Hepatic stellate cell (primary cell): ENCODE measurements at regions not wholly inside any gene's neighbourhood (a gene's known extent, or its start where the extent isn't known, plus 50 kb on each side); places are given as distances from the start of the nearest gene placed in this dataset.

Source experiments
- DNase-seq: peaks from one replicate; pipeline ENCODE4 v3.0.0; 2011; ENCODE audit warnings: low spot score

DNA sequence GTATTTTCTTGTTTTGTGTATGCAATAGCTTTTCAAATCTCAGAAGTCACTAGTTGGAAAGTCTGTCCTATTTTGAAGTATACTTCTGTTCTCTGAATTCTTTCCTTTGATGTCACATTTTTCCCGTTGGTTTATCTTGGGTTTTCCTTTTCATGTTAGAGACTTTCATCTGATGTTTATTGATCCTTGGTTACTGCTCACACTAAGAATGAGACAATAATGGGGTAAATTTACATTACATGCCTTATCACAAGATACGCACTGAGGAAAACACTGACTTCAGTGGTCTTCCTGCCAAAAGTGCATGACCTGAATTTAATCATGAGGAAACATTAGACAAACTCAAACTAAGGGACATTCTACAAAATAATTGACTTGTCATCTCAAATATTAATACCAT is 63.5 kb upstream of the C1GALT1 start:
- DNase-seq = no peak

DNA sequence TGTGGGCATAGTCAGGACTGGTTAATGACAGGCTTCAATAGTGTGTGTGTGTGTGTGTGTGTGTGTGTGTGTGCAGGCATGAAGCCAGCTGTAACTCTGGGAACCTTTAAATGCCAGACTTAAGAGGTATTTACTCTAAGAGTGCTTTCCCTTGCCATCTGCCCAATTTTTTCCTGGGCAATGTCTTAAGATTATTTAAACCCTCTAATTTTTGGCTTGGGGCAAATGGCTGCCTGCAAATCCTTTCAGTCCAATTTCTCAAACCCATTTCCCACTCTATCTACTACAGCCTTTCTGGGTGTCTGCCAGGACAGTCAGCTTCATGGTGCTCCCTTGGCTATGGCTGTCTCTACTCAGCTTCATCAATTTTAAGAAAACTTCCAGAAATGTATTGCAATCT is 62.6 kb upstream of the C1GALT1 start:
- no peak for DNase-seq

DNA sequence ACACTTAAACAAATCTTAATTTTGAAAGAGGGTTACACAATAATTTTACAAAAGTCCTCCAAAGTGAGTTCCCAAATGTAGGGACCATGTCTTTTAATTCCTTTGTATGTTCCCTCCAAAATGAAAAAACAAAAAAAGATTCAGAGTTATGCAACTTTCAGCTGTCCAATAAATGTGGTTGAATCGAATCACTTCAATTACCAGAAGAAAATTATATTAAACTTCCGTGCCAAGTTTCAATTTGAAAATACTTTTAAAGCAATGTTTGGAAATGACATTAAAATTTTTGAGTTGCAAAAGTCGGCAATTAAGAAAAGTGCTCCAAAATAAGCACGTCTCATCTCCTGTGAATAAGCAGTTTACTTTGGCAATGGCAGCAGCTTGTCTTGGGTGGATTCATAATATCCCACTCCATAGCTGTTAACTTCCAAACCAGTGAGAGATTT is 60.3 kb upstream of the C1GALT1 start:
- DNase-seq = no peak

DNA sequence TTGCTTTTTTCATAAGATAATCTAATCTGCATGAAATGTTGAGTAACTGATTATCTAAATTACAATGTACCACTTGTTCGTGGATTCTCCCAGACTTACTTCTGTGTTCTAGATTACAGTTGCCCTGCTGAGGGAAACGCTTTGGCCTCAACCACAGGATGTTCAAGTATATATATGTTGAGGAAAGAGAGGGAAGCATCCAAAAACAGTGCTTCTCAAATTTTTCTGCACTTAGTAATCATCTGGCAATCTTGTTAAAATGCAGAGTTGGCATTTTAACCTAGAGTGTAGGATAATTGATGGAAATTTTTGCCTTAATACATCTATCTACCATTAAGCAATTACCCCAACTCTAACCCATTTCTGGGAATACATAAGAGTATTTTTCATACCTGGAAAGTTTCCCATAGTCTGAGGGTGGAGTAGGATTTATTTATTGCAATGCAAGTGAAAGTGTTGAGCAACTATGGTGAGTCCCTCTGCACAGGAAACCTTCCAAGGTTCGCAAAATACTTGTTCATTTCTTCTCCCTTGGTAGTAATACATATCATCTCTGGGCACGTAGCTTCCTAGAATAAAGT is 59.6 kb upstream of the C1GALT1 start:
- DNase-seq = peak; percentile 14

DNA sequence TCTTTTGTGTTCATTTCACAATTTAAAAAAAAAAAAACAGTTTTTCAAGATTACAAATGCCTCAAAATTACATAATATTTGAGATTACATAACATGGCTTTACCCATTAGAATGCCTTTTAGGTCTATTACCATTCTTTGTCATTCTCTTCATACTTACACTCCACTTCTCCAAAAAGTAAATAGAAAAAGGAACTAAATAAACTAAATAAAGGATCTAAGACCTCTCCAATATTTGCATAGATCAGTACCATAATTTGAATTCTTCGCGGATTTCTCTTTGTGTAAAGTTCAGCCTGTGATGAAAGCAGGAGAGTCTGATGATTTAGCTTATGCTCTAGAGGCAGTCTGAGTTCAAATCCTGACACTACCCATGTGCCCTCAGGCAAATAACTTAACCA is 56.4 kb upstream of the C1GALT1 start:
- DNase-seq = no peak

DNA sequence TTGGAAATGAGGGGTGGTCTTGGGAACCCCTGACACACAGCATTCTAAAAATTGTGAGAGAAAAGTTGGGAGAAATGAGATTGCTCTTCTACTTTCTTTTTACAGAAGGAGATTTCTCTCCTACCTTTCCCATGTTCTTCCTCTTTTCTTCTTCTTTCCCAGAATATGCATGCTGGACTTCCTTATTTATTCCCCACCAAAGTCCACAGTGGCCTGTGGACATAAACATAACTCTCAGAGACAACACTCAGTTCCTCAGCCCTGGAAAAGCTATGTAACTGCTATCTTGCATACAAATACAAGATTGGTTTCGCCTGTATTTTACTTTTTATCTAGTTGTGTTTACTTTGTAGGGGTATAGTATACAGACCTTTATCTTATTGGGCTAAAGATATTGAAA is 54.6 kb upstream of the C1GALT1 start:
- no peak for DNase-seq

DNA sequence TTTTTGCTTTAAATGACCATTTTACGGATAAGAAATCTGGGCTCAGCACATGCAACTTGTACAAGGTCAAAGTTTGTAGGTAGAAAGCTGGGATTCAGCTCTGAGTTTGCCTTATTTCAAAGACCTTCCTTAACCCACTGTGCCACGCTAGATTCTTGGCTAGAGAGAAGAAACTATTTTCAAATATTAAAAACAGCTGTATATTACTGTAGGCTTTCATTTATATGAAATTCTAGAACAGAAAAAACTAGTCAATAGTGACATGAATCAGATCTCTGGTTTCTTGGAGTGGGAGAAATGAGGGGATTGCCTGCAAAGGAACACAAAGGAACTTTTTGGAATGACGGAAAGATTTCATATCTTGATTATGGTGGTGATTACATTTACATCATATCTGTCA is 53.0 kb upstream of the C1GALT1 start:
- DNase-seq = no peak

DNA sequence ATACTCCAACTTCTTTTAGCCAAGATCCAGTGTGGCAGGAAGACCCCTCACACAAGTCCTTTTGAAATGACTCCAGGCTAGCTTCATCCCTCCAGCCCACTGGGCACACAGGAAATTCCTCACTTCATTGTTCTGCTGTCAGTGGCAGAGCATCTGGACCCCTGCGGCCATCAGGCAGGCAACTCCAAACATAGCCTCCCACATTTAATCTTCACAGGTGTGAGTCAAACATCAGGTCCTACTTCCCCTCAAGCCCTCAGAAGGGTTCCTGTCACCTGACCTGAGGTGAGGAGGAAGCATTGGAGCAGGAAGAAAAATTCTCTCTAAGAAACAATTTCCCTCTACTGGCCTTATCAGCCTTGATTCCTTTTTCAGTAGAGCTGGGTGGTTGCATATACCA is 51.1 kb upstream of the C1GALT1 start:
- no peak for DNase-seq
